ENCODE measurements at regions not wholly inside any gene's neighbourhood (a gene's known extent, or its start where the extent isn't known, plus 50 kb on each side); places are given as distances from the start of the nearest gene placed in this dataset.

- no peaks in the 10 kb centered on the region for H3K4me1 ChIP-seq
- TF ChIP-seq EP300 (IDR thresholded peaks at IDR 0.05) (no peak), RARB (CRISPR knock-in tag; IDR thresholded peaks at IDR 0.05) (no peak), JUNB (IDR thresholded peaks at IDR 0.05) (no peak), POLR2AphosphoS2 (conservative IDR thresholded peaks at IDR 0.05; ENCODE audit: low read length) (no peak), HOXB13 (CRISPR knock-in tag; IDR thresholded peaks at IDR 0.05; ENCODE audit: low read depth) (no peak), RAD21 (conservative IDR thresholded peaks at IDR 0.05 in 1 of 2, IDR thresholded peaks at IDR 0.05 in 1 of 2) (no peak), MYC (IDR thresholded peaks at IDR 0.05; ENCODE audit: borderline replicate concordance, low read length) (no peak), HOXA7 (CRISPR knock-in tag; IDR thresholded peaks at IDR 0.05) (no peak), MAZ (IDR thresholded peaks at IDR 0.05; ENCODE audit: borderline replicate concordance, low read depth, low read length) (no peak), ZNF302 (CRISPR knock-in tag; IDR thresholded peaks at IDR 0.05) (no peak), GATA3 (IDR thresholded peaks at IDR 0.05; ENCODE audit: borderline replicate concordance) (no peak), BCL3 (IDR thresholded peaks at IDR 0.05) (no peak), FOXS1 (CRISPR knock-in tag; IDR thresholded peaks at IDR 0.05) (no peak), CEBPB (IDR thresholded peaks at IDR 0.05) (no peak), RCOR1 (IDR thresholded peaks at IDR 0.05; ENCODE audit: low read depth, low read length) (no peak), CHD2 (IDR thresholded peaks at IDR 0.05; ENCODE audit: low read length, partially characterized antibody) (no peak)
- FAIRE-seq = no peak
- H3K4me2 ChIP-seq = no peak overlapping the region
- no peak overlapping the region for H3K4me3 ChIP-seq
- H3K27ac ChIP-seq = no peak overlapping the region
- POLR2A ChIA-PET = no interaction called here
- ATAC-seq = no peak
- no peaks in the 10 kb centered on the region for H3K9me3 ChIP-seq
- no peak for DNase-seq (ENCODE audit: low read depth in 1 of 2, low spot score in 1 of 2)
- CTCF ChIA-PET = no interaction called here
- 37% methylated on average over 1 of the region's 1 CpG for WGBS (ENCODE audit: missing lambda C conversion rate)
Measured at GRCh38 chr9:75683591-75683990, 206.9 kb upstream of the PCSK5 start.

DNA sequence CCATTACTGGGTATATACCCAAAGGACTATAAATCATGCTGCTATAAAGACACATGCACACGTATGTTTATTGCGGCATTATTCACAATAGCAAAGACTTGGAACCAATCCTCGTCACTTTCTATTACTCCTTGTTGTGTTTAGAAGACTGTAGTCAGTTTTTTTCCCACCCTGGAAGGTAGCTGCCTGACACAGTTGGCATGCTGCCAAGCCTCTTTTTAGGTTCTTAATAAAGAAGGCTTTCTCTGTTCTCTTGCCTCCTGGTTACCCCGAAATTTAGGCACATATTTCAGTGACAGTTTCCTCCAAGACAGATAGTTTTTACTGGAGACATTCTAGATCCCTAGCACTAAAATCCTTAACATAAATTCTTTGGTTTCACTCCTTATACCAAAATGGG lies 205.4 kb upstream of the PCSK5 start:
- CTCF ChIA-PET = no interaction called here
- WGBS (ENCODE audit: missing lambda C conversion rate) = 53% methylated on average over 4 of the region's 4 CpGs
- POLR2A ChIA-PET = no interaction called here

GRCh38 chr9:75687359-75687953 lies 203.0 kb upstream of the PCSK5 start:
- POLR2A ChIA-PET = no interaction called here
- no peak for ATAC-seq
- Histone ChIP-seq H3K4me3 (no peak overlapping the region), H3K4me1 (no peaks in the 10 kb centered on the region), H3K27ac (no peak overlapping the region), H3K9me3 (no peaks in the 10 kb centered on the region), H3K4me2 (no peak overlapping the region)
- CTCF ChIA-PET = no interaction called here
- no peak for FAIRE-seq
- no peak for DNase-seq (ENCODE audit: low read depth in 1 of 2, low spot score in 1 of 2)
- WGBS (ENCODE audit: missing lambda C conversion rate) = 15% methylated on average over 2 of the region's 2 CpGs
- TF ChIP-seq E2F6 (IDR thresholded peaks at IDR 0.05; ENCODE audit: borderline replicate concordance, low read depth) (no peak), PHF8 (IDR thresholded peaks at IDR 0.05; ENCODE audit: borderline replicate concordance, low read depth) (no peak), CBX2 (IDR thresholded peaks at IDR 0.05; ENCODE audit: borderline replicate concordance, low read depth) (no peak), NPAS2 (CRISPR knock-in tag; IDR thresholded peaks at IDR 0.05; ENCODE audit: borderline replicate concordance) (no peak), TFCP2L1 (CRISPR knock-in tag; IDR thresholded peaks at IDR 0.05) (no peak), ATOH8 (CRISPR knock-in tag; IDR thresholded peaks at IDR 0.05; ENCODE audit: low read depth) (no peak), ESRRA (IDR thresholded peaks at IDR 0.05; ENCODE audit: borderline replicate concordance, low read length) (no peak), MAFK (IDR thresholded peaks at IDR 0.05; ENCODE audit: partially characterized antibody) (no peak), EP300 (IDR thresholded peaks at IDR 0.05) (no peak), CHD2 (IDR thresholded peaks at IDR 0.05; ENCODE audit: low read length, partially characterized antibody) (no peak)
- TF ChIP-seq, protein P1, sequence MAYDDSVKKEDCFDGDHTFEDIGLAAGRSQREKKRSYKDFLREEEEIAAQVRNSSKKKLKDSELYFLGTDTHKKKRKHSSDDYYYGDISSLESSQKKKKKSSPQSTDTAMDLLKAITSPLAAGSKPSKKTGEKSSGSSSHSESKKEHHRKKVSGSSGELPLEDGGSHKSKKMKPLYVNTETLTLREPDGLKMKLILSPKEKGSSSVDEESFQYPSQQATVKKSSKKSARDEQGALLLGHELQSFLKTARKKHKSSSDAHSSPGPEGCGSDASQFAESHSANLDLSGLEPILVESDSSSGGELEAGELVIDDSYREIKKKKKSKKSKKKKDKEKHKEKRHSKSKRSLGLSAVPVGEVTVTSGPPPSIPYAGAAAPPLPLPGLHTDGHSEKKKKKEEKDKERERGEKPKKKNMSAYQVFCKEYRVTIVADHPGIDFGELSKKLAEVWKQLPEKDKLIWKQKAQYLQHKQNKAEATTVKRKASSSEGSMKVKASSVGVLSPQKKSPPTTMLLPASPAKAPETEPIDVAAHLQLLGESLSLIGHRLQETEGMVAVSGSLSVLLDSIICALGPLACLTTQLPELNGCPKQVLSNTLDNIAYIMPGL (CRISPR knock-in tag; IDR thresholded peaks at IDR 0.05; ENCODE audit: borderline replicate concordance) = no peak

More for the DNA sequence above, 205.4 kb upstream of the PCSK5 start:
- Histone ChIP-seq H3K4me1 (no peaks in the 10 kb centered on the region), H3K4me3 (no peak overlapping the region), H3K27ac (no peak overlapping the region), H3K4me2 (no peak overlapping the region), H3K9me3 (no peaks in the 10 kb centered on the region)
- TF ChIP-seq TP53 (CRISPR knock-in tag; IDR thresholded peaks at IDR 0.05) (no peak), POLR2A (IDR thresholded peaks at IDR 0.05; ENCODE audit: low read length) (no peak), CBX8 (IDR thresholded peaks at IDR 0.05) (no peak), MAX (IDR thresholded peaks at IDR 0.05) (no peak), HDAC2 (IDR thresholded peaks at IDR 0.05) (no peak), USF2 (IDR thresholded peaks at IDR 0.05) (no peak), EHF (CRISPR knock-in tag; IDR thresholded peaks at IDR 0.05) (no peak), KDM1A (IDR thresholded peaks at IDR 0.05; ENCODE audit: low read depth) (no peak), JUN (IDR thresholded peaks at IDR 0.05) (no peak), TFCP2L1 (CRISPR knock-in tag; IDR thresholded peaks at IDR 0.05) (no peak)
- FAIRE-seq (no peak), ATAC-seq (no peak), DNase-seq (ENCODE audit: low read depth in 1 of 2, low spot score in 1 of 2) (no peak)
